Stimulated activated CD8-positive, alpha-beta memory T cell treated with anti-CD3 and anti-CD28 coated beads, Interleukin-7, amount 100 ng/mL, for 1 hour (primary cell): ENCODE measurements at regions not wholly inside any gene's neighbourhood (a gene's known extent, or its start where the extent isn't known, plus 50 kb on each side); places are given as distances from the start of the nearest gene placed in this dataset.
"Not testable (repeated sequence)": the region's sequence is repeated elsewhere in the genome, so short reads cannot be mapped to it uniquely, and the experiment has no call there.

Experiments used
- DNase-seq, 2 donors: peaks; one replicate each; pipeline ENCODE4 v3.0.0-alpha.2; 2020; ENCODE audit warnings: low read depth in 2 of 2

DNA sequence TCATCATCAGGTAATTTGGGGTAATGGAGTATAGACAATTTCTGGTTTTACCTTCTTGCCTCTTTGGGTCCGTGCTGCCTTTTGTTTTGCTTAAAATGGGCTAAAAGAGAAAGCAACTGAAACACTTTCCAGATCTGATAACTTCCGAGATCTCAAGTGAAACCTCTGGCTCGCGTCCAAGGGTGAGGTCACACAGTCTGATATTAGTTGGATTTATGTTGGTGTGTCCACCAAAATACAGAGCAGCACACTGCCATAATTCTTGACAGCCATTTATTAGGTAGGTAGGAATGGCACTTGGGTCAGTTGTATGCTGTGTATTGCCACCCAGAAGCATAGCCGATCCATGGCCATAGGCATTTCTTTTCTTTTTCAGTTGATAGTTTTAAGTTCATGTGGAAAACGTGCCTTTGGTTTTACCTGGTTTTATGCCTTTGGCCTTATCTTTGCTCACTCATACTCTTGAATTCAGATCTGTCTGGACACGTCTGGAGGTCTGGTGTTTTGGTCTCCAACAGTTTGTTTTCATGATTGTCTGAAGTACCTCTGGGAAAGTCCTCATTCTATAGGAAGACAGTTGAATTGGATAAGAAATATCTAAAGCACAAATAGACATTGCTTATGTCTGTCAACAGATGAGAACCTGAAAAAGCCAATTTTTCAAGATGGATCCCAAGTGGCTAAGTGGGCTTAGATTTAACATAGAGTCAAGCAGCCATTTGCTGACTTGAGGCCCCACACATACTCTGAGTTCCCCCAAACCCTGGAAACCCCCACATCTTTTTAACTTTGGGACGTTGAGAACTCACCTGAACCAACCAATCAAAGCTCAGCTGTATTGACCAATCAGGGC, 320.8 kb downstream of the SOX4 start:
- peak in 1 of 2 donors; percentile 12 for DNase-seq

DNA sequence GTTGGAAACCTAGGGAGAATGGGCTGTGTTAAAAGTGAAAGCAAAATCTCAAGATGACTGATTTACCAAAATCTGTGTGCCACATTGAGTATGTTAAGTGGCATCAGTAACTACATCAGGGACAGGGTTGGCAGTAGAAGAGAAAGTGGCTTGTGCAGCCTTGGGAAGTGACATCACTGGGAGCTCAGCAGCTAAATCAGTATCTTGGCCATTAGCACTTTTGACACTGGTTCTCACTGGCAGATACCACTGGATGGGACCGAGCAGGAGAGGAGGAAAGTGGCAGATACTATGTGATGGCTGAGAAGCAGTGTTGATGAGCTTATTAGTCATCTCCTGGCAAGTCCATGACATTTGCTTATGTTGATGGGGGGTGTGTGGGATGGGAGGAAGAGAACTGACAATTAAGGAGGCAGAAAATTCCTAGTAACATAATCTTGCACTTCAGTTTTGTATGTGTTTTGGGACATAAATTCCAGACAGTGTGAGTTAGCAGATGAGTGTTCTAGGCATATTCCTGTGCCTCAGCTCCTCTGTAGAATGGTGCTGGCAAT, 322.2 kb downstream of the SOX4 start:
- DNase-seq: no peak

DNA sequence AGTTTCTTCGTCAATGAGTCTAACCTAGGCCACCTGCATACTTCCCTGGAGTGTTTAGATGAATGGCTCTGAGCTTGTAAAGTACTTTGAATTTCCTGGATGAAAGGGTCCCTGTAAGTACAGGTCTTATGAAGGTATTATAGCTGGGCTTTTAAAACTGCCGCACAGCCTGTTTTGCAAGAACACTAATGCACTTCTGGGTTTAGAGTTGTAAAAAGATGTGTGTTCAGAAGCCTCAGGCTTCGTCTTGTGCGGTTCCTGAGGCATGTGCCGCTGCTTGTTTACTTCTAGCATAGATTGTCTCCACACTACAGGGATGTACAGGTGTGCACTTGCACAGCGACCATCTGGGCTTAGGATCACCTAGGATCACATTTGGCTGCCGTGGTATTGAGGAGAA, 324.5 kb downstream of the SOX4 start:
- no peak for DNase-seq

DNA sequence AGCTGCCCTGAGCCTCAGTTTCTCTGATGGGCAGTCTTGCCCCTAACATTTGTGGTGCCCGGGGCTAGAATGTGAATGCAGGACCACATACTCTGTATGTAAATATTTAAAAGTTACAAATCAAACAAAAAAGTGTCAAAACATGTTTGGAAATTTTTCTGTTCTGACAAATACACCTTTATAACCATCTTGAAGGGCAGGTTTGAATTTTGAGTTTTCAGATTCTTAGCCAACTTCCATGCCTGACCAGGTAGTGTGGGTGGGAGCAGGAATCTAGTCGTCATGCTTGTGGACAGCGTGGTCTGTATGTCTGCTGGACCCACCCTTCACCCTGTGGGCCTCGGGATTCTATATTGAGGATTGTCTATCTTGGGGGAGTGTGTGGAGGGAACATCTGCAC, 325.1 kb downstream of the SOX4 start:
- no peak for DNase-seq

DNA sequence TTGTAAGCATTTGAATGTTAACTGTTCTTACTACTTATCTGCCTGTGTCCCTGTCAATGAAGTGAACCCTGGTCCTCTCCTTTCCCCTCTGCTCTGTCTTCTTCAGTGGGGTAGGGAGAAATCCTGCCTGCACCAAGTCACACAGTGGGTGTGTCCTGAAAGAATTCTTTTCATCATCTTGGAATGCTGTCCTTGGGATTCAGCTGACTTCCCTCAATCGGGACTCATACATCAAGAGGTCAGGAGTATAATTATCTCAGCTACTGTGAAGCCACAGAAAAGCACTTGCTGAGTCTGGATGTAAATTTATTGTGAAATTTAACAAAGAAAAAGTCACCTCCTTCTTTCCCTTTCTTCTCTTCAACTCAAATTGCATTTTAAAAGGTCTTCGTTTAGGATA, 328.5 kb downstream of the SOX4 start:
- DNase-seq: no peak

DNA sequence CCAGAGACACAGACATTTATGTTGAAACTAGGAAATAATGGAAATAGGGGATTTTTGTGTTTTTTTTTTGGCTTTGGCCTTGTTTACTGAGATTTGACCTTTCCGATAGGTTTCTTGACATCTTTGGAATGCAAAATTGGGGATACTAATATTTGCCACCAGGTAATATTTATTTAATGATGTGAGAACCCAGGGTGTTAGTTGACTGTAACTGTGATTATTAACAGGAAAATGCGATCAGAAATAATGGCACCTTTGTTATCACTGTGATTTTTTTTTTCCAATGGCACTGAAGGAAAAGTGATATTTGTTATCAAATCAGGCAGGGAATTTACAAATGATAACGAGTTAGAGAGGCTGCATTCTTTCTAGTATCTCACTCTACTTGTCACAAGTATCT, 330.5 kb downstream of the SOX4 start:
- DNase-seq: no peak

DNA sequence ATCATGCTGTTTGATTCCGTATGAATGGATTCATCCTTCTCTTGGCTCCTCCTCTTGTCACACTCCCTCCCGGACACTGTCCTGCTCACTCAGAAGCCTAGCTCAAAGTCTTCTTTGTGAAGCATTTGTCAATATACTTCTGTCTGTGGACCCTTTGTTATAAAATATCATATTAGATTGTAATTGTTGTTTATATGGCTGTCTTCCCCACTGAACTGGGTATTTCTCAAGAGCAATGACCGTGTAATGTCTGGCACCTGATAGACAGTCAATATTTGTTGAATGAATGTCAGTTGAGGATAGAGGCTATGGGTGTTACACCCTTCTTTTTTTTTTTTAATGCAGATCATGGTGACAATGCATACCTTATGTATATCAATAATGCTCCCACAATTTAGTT, 335.3 kb downstream of the SOX4 start:
- no peak for DNase-seq

DNA sequence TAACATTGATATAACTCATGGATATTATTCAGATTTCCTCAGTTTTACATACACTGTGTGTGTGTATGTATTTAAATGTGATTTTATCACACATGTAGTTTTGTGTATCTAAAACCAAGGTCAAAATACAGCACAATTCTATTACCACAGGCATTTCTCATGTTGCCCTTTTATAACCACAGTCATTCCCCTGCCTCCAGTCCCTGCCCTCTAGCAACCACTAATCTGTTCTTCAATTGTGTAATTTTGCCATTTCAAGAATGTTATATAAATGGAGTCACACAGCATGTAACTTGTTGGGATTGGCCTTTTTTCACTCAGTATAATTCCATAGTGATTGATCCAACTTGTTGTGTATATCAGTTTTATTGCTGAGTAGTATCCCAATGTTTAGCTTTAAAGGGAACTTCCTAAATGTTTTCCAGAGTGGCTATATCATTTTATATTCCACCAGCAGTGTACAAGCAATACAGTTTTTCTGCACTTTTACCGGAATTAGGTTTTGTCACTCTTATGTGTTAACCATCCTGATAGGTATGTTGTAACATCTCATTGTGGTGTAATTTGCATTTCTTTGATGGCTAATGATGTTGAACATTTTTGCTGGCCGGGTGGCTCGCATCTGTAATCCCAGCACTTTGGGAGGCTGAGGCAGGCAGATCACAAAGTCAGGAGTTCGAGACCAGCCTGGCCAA, 338.2 kb downstream of the SOX4 start:
- no peak for DNase-seq

DNA sequence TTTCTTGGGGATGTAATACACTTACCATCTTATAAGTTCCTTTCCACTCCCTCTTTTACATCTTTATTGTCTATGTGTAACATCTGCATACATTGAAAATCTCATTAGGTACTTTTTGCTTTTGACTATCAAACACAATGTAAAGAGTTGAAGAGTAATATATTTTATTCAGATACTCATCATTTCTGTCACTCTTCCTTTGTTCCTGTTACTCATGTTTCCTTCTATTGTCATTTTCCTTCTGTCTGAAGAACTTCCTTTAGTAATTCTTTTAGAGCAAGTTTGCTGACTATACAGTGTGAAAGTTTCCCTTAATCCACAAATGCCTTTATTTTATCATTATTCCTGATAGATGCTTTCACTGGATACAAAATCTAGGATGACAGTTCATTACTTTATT, 339.8 kb downstream of the SOX4 start:
- no peak for DNase-seq

DNA sequence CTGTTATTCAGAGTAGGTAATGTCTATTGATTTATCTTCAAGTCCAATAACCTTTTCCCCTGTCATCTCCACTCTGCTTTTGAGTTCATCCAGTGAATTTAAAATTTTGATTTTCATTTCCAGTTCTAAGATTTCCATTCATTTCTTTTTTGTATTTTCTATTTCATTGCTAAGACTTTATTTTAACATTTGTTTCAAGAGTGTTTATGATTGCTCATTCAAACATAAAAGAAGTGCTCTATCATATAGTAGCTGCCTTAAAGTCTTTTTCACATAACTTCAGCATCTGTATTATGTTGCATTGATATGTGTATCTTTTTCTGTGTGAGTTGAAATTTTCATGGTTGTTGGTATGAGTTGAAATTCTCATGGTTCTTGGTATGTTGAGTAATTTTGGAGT, 341.6 kb downstream of the SOX4 start:
- no peak for DNase-seq

DNA sequence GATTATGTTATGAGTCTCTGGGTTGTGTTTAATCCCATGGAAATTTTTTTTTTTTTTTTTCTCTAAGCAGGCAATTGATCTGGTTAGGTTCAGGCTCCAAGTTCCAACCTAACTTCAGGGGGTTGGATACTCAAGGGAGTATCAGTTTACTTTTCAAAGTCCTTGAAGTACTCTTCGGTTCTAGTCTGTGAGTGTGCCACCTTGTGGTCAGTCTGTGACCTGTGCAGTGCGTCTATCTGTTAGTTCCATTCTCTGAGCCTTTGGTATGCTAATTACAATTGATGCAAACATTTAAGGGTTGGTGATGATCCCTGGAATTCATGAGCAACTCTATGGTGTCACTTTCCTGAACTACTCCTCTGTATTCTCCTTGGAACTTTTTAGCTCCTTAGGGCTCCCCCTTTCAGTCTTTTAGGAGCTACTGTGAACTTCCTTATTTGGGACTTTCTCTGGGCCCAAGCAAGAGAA, 342.0 kb downstream of the SOX4 start:
- DNase-seq: no peak

DNA sequence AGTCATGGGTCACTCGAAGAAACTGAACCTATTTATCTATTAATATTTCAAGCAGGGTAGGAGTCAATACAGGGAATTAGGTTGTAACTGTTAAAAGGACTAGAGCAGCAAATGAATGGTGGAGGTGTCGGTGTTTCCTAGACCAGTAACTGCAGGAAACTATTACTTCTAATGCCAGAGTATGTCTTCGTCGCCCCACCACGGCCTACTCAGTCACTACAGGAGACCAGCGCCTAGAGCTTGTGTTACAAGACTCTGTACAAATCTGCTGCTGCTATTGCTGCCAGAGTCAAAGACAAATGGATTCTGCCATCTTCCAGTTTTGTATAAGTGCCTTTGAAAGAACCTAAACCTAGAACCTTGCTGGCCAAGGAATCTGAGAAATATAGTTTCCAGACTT, 343.9 kb downstream of the SOX4 start:
- no peak for DNase-seq

DNA sequence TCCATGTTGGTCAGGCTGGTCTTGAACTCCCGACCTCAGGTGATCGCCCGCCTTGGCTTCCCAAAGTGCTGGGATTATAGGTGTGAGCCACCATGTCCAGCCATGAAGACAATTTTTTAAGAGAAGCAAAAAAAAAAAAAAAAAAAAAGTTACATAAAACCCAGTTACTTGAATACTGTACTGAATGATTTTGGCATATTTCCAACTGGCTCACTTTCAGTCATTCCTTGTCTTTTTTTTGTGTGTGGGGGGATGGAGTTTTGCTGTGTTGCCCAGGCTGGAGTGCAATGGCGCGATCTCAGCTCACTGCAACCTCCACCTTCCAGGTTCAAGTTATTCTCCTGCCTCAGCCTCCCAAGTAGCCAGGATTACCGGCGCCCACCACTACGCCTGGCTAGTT, 345.5 kb downstream of the SOX4 start:
- not testable (repeated sequence) for DNase-seq

DNA sequence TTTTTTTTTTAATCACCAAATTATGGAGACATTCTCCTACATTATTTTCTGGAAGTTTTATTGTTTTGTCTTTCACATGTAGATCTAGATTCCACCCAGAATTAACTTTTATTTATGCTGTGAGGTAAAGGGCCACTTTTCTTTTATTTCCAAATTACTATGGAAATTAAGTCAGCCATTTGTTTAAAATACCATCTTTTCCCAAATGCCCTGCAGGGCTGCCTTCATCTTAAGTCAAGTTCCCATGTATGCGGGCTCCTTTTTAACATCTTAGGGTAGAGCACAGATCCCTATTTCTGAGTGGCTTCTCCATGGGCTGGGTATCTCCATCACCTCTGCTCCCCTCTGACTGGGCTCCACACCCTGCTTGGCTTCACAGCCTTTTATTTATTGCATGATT, 348.4 kb downstream of the SOX4 start:
- no peak for DNase-seq

DNA sequence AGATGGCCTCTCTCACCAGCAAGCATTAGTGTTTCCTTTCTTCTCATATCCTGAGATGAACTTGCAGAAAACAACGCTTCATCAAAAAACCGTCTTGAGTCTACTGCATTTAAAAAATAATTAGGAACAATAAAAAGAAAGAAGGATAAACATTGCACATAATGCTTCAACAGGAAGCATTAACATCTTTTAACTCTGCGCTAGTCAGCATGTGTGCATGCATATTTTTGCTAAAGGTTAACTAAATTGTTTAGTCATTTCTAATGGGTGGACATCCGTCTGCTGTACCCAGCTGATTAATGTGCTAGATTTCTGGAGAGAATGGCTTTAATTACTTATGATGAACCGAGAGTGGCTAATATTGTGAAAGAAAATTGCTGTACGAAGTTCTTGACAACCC, 349.3 kb downstream of the SOX4 start:
- DNase-seq: no peak

DNA sequence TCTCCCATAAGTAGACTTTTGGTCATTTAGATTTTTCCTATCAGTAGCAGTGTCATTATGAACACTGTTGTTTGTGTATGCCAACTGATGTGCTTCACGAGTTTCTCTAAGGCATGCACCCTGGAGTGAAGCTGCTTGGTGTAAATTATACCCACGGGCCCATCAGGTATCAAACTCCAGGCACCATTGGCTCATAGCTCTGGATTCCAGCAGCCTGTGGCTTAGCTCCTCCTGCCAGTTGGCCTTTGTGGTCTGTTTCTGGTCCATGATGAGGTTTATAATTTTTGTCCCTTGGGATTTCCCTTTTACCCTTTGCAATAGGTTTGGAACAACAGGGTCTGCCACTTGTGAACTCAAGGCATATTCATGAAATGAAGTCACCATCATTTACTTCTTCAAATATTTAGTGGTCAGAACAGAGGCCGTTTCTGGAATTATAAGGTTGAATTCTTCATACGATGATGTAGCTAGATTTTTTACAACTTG, 350.5 kb downstream of the PRL start:
- DNase-seq: no peak

DNA sequence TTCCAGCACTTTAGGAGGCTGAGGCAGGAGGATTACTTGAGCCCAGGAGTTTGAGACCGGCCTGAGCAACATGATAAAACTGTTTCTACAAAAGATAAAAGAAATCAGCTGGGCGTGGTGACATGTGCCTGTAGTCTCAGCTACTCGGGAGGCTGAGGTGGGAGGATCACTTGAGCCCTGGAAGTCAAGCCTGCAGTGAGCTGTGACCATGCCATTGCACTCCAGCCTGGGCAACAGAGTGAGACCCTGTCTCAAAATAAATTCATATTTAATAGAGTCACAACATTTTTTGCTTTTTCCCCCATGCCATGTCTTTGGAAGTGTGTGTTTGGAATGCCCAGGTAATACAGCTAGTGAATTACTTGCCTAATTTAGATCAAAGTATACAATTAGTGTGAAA, 349.6 kb downstream of the PRL start:
- not testable (repeated sequence) for DNase-seq

DNA sequence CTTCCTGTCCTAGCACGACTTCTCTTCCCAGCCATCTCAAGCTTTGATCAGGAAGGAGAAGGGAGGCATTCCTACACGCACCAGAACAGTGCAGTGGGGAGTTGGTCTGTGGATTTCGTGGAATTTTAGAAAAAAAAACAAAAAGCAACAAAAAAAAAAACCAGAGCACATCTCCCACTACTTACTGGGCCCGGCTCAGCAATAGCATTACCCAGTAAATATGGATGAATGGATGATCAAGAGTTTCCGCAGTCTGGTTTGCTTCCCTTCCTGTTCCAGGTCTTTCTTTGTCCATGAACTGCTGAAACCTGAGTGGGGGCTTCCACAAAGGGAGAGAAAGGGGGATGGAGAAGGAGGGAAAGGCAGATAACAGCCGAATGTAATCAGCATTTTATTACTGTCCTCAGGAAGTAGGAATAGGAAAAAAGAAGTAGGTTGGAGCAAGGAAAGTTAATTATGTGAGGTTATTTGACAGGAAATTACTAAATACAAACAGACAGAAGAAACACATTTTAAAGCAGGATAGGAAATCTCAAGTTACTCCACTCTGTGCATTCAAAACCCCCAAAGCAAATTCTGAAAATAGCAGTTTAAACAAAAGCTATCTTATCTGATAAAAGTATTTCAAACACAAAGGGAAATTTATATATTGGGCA, 349.0 kb downstream of the PRL start:
- no peak for DNase-seq

DNA sequence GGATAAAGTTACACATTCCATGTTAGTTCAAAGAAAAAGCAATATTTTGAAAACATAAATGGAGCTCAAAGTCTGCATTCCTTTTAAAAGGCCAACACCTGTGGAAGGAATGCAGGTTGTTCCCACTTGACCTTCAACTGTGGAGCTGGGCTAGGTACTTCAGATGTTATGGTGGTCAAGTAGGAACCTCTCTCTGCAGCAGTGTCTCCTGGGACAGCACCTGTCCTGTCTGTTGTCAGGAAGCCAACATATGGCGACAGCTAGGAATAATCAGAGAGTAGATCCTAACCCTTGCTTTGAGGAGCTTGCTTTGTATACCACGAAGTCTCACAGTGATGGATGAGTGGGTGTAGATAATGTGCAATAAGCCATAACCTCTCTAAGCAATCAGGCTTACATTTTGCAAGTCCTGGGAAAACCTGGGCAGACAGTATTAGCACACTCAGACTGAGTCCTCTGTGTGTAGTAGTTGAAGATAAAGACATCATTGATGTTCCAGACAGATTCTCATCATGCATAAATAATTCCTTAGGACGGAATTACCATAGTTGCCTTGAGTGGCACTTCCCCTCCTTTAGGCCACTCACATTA, 347.5 kb downstream of the PRL start:
- no peak for DNase-seq

DNA sequence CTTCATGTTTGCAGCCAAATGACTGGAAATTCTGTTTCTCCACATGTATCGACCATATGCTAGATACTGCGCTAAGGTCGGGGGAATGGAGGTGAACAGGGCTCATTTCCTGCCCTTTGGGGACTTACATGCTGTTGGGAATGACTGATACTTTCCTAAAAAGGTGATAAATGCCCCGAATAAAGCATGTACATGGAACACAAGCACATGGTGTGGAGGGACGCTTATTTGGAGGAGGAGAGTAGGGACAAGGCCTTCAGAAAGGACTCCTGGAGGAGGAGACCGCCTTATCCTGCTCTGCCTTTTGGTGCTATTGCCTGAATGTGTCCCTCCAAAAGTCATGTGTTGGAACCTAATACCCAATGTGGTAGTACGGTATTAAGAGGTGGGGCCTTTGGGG, 344.5 kb downstream of the PRL start:
- DNase-seq: no peak

DNA sequence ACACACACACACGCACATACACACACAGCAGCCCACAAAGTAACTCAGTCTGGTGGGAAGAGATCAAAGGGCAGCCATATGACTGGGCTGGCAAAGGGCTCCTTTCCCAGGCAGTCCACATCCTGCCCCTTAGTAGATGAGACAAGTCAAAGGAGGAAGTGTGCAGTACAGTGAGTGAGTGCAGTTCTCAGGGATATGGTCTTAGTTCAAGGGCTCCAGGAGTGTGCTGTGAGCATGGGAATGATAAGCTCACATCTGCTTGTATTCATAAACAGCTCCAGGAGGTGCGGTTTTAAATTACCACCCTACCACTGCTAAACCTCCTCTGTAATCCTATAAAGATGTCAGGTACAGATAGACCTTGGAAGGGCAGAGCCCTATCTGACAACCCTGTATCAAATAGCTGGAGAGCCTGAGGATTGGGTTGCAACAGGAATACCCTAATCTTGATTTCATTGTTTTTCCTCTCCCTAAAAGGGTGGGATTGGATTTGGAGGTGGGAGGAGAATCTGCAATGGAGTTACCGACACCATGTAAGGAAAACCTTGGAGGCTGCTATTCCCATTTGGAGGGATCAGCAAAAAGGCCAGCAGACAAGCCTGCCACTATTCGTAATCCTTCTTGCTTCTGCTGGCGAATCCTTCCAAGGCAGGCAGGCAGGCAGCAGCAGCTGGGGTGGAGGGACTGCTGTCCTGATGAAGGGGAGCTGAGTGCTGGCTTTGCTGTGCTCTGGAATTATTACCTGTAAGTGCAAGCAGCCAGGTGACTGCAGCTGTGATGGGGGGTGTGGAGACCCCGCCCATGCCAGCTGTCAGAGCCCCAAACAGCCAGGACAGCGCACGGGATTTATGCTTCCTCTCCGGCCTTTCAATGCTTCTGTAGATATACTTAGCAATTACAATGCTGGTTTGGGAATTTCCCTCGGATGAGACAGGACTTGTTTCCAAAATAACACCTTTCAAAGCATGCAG, 342.7 kb downstream of the PRL start:
- DNase-seq: no peak
